GM12872 (cell line): ENCODE measurements at regions not wholly inside any gene's neighbourhood (a gene's known extent, or its start where the extent isn't known, plus 50 kb on each side); places are given as distances from the start of the nearest gene placed in this dataset.

Experiments
- TF ChIP-seq, protein P1 (sequence below): IDR thresholded peaks from 3 replicates; pipeline ENCODE4 v1.5.1; 2011; ENCODE audit warnings: low read depth, mild to moderate bottlenecking, low read length, moderate library complexity; ENCODE audit not compliant: insufficient read depth

DNA sequence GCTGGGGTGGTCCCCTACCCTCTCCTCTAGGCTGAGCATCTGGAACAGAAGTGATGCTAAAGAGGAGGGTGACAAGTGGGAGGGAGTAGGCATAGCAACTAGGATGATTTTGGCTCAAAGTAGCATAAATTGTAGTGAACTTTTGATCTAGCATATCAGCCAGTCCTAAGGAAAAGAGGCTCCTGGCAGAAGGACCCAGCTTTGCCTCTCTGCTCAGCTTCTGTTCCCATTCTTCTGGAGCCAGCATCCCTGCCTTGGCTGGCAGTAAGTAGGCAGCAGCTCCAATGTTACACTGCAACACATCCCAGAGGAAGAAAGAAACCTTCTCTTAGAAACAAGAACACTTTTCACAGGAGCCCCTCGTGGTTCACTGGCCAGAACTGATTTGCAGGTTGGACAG, 487.0 kb downstream of the MTRR start:
- TF ChIP-seq, protein P1, sequence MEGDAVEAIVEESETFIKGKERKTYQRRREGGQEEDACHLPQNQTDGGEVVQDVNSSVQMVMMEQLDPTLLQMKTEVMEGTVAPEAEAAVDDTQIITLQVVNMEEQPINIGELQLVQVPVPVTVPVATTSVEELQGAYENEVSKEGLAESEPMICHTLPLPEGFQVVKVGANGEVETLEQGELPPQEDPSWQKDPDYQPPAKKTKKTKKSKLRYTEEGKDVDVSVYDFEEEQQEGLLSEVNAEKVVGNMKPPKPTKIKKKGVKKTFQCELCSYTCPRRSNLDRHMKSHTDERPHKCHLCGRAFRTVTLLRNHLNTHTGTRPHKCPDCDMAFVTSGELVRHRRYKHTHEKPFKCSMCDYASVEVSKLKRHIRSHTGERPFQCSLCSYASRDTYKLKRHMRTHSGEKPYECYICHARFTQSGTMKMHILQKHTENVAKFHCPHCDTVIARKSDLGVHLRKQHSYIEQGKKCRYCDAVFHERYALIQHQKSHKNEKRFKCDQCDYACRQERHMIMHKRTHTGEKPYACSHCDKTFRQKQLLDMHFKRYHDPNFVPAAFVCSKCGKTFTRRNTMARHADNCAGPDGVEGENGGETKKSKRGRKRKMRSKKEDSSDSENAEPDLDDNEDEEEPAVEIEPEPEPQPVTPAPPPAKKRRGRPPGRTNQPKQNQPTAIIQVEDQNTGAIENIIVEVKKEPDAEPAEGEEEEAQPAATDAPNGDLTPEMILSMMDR, result no peak

- TF ChIP-seq, protein P1, result no peak
Measured at GRCh38 chr5:8360012-8360411, 491.1 kb downstream of the MTRR start.

- TF ChIP-seq, protein P1, result no peak
Measured at GRCh38 chr5:8362495-8362894, 493.5 kb downstream of the MTRR start.

DNA sequence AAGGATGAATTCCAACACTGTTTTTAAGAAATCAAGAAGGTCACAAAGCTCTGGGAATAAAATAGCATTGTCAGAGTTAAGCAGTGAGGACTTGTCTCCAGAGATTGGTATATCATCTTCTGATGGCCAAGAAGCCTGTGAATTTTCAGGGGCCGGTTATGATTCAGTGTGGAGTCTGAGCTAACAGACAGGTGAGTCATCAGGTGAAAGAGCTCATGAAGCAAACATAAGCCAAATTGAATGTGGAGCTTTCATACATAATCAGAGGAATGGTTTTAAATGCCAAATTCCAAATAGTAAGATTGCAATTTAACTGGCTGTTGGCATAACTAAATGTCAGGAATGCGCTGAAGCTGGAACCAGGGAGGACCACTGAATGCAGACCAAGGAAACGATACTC, 494.2 kb downstream of the MTRR start:
- TF ChIP-seq, protein P1, result no peak

- TF ChIP-seq, protein P1, result no peak
Measured at GRCh38 chr5:8366266-8366665, 497.3 kb downstream of the MTRR start.

DNA sequence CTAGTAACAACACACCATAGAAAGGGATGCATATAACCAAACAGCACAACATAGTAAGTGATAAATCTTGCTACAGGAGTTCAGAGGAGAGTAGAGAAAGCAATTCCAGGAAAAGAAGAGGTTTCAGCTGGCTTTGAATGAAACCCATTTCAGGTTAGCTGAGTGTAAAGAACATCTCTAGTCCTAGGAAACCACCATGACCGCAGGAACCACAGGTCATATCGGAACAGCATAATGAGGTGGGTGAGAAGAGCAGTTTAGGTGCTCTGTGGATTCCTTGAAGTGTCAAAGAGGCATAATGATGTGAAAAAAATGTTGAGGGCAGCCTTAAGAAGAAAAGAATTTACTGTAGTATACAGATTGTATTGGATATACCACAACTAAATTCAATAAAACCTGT, 507.5 kb downstream of the MTRR start:
- TF ChIP-seq, protein P1, result no peak

- TF ChIP-seq, protein P1, result no peak
Measured at GRCh38 chr5:8381972-8382371, 513.0 kb downstream of the MTRR start.

GRCh38 chr5:8382456-8382855, 513.5 kb downstream of the MTRR start:
- TF ChIP-seq, protein P1, result no peak
